ENCODE measurements at regions not wholly inside any gene's neighbourhood (a gene's known extent, or its start where the extent isn't known, plus 50 kb on each side); places are given as distances from the start of the nearest gene placed in this dataset.

- RAD21 ChIA-PET (ENCODE audit: low non-redundant PET in 1 of 2, low total read pairs in 2 of 2, uncharacterized antibody in 2 of 2, unreplicated experiment in 2 of 2): no interaction called here
- peaks cover 15% of the 10 kb centered on the region; the same call in 1 of the 2 replicates for H3K27me3 ChIP-seq (ENCODE audit: insufficient read depth, low read length)
- H2AFZ ChIP-seq (ENCODE audit: low read depth, low read length, poor library complexity, severe bottlenecking): no peak overlapping the region
- H3K36me3 ChIP-seq (ENCODE audit: control insufficient read depth in 1 of 2, insufficient read depth in 2 of 2, low read length in 2 of 2): no peaks in the 10 kb centered on the region
- no peak for TF ChIP-seq EZH2 (IDR thresholded peaks at IDR 0.05)
- TF ChIP-seq ZNF274 (IDR thresholded peaks at IDR 0.05; ENCODE audit: low read depth, low read length): no peak
- no peak for TF ChIP-seq ELF1 (IDR thresholded peaks at IDR 0.05; ENCODE audit: borderline replicate concordance, low read depth)
- no peak for TF ChIP-seq MAX (IDR thresholded peaks at IDR 0.05)
- no peak for TF ChIP-seq RAD21 (IDR thresholded peaks at IDR 0.05; ENCODE audit: low read depth)
- no peak for TF ChIP-seq SP1 (IDR thresholded peaks at IDR 0.05; ENCODE audit: low read depth)
- TF ChIP-seq YY1 (IDR thresholded peaks at IDR 0.05; ENCODE audit: extremely low read depth, insufficient replicate concordance, low read depth, low read length): no peak
- no peak for TF ChIP-seq CTCF (IDR thresholded peaks at IDR 0.05 in 2 of 3, conservative IDR thresholded peaks at IDR 0.05 in 1 of 3; ENCODE audit: borderline replicate concordance in 1 of 3, insufficient read depth in 1 of 3, low read depth in 2 of 3, low read length in 2 of 3)
- TF ChIP-seq ATF3 (IDR thresholded peaks at IDR 0.05): no peak
- TF ChIP-seq SIN3A (IDR thresholded peaks at IDR 0.05; ENCODE audit: low read depth): no peak
- no peak for TF ChIP-seq ZBTB33 (IDR thresholded peaks at IDR 0.05; ENCODE audit: extremely low read depth, insufficient replicate concordance, low read length)
- no peak for TF ChIP-seq POLR2AphosphoS5 (IDR thresholded peaks at IDR 0.05; ENCODE audit: low read depth, low read length)
- TF ChIP-seq TCF7L2 (IDR thresholded peaks at IDR 0.05; ENCODE audit: borderline replicate concordance, extremely low read depth, insufficient read depth, insufficient read length): no peak
- no peak for TF ChIP-seq POLR2A (IDR thresholded peaks at IDR 0.05; ENCODE audit: borderline replicate concordance, extremely low read depth, insufficient read depth, insufficient read length)
- no peak for TF ChIP-seq JUND (IDR thresholded peaks at IDR 0.05)
- TF ChIP-seq CBX3 (IDR thresholded peaks at IDR 0.05; ENCODE audit: low read depth): no peak
- TF ChIP-seq CEBPB (IDR thresholded peaks at IDR 0.05; ENCODE audit: low read depth): no peak
- H3K4me2 ChIP-seq (ENCODE audit: low read length): no peak overlapping the region
- BruUV-seq (replicated peaks): no TSS peak
- ATAC-seq: no peak
- no peaks in the 10 kb centered on the region for H3K9me2 ChIP-seq (ENCODE audit: insufficient read depth)
- H3K79me2 ChIP-seq (ENCODE audit: insufficient read depth, low read length): no peaks in the 10 kb centered on the region
- H3K27ac ChIP-seq (ENCODE audit: low read depth, low read length): no peak overlapping the region
- no peaks in the 10 kb centered on the region for H3K4me1 ChIP-seq (ENCODE audit: control insufficient read depth in 1 of 2, insufficient read depth in 2 of 2, low read length in 2 of 2)
- CTCF ChIA-PET: no interaction called here
- no peak overlapping the region for H3K4me3 ChIP-seq (replicated peaks in 1 of 2; ENCODE audit: low read depth in 1 of 2, low read length in 2 of 2)
- DNase-seq (ENCODE audit: low read depth, low spot score): no peak
- no peak overlapping the region for H3K9ac ChIP-seq (ENCODE audit: low read length)
- no peaks in the 10 kb centered on the region for H3K9me3 ChIP-seq (ENCODE audit: control insufficient read depth in 1 of 2, insufficient read depth in 1 of 2, low read depth in 1 of 2, low read length in 2 of 2)
- H4K20me1 ChIP-seq (ENCODE audit: insufficient read depth): no peaks in the 10 kb centered on the region
- intact Hi-C loops (cut with micrococcal nuclease): no loop called here
- POLR2A ChIA-PET: no interaction called here
Observed at GRCh38 chr5:1734908-1735289, 64.7 kb downstream of the MRPL36 start.
